ENCODE measurements at regions not wholly inside any gene's neighbourhood (a gene's known extent, or its start where the extent isn't known, plus 50 kb on each side); places are given as distances from the start of the nearest gene placed in this dataset.

GRCh38 chr2:76516861-76517573 lies 806.3 kb upstream of the GCFC2 start (continued):
- TF ChIP-seq GATA2 (CRISPR knock-in tag; IDR thresholded peaks at IDR 0.05), result no peak
- TF ChIP-seq ELF1 (IDR thresholded peaks at IDR 0.05), result no peak
- no peak for TF ChIP-seq TCF12 (IDR thresholded peaks at IDR 0.05)
- no peak for TF ChIP-seq YY1 (IDR thresholded peaks at IDR 0.05; ENCODE audit: low read depth)
- TF ChIP-seq MAX (IDR thresholded peaks at IDR 0.05; ENCODE audit: low read depth), result no peak
- TF ChIP-seq TAF1 (IDR thresholded peaks at IDR 0.05; ENCODE audit: borderline replicate concordance, low read depth, low read length), result no peak

- no peaks in the 10 kb centered on the region for H4K20me1 ChIP-seq (ENCODE audit: insufficient read depth)
- POLR2A ChIA-PET, result no interaction called here
- no peak overlapping the region for H3K9ac ChIP-seq
- no peak overlapping the region for H3K27ac ChIP-seq (ENCODE audit: low read depth in 2 of 2, low read length in 1 of 2)
- DNase-seq, result no peak
- WGBS (ENCODE audit: low lambda C conversion rate), result 25% methylated on average over 4 of the region's 4 CpGs
- H3K4me1 ChIP-seq (ENCODE audit: control insufficient read depth in 1 of 2, insufficient read depth in 2 of 2, low read depth in 1 of 2, low read length in 1 of 2), result no peaks in the 10 kb centered on the region
- H3K4me2 ChIP-seq, result no peak overlapping the region
- H3K9me3 ChIP-seq, result no peaks in the 10 kb centered on the region
- no peaks in the 10 kb centered on the region for H3K27me3 ChIP-seq (ENCODE audit: insufficient read depth)
- H2AFZ ChIP-seq (ENCODE audit: low read depth), result 0 out of 2 replicates have a peak overlapping the region, but pooled peaks have one; percentile 6
- H3K79me2 ChIP-seq (ENCODE audit: insufficient read depth), result no peaks in the 10 kb centered on the region
- H3K9me2 ChIP-seq, result no peaks in the 10 kb centered on the region
- no peaks in the 10 kb centered on the region for H3F3A ChIP-seq (replicated peaks; ENCODE audit: insufficient read depth)
- CTCF ChIA-PET, result interaction anchor here (0.7 kb wide), 1 partner anchor 21 kb away, joined by 3 read pairs; no protein-coding TSS in a partner anchor
- TF ChIP-seq USF1 (IDR thresholded peaks at IDR 0.05; ENCODE audit: borderline replicate concordance, low read depth) (no peak), TAF1 (IDR thresholded peaks at IDR 0.05; ENCODE audit: borderline replicate concordance, low read depth, low read length) (no peak), PBX3 (IDR thresholded peaks at IDR 0.05) (no peak), FOXM1 (IDR thresholded peaks at IDR 0.05; ENCODE audit: low read depth) (no peak), CHD2 (IDR thresholded peaks at IDR 0.05; ENCODE audit: low read length, partially characterized antibody) (no peak), MAX (IDR thresholded peaks at IDR 0.05; ENCODE audit: low read depth) (no peak), NRF1 (IDR thresholded peaks at IDR 0.05; ENCODE audit: low read depth, low read length) (no peak), TEAD4 (IDR thresholded peaks at IDR 0.05; ENCODE audit: borderline replicate concordance, insufficient read depth) (no peak), EZH2phosphoT487 (IDR thresholded peaks at IDR 0.05; ENCODE audit: borderline replicate concordance, low read depth) (no peak), GABPA (IDR thresholded peaks at IDR 0.05; ENCODE audit: low read depth) (no peak), TCF12 (IDR thresholded peaks at IDR 0.05) (no peak), RFX5 (IDR thresholded peaks at IDR 0.05; ENCODE audit: low read length) (no peak), RCOR1 (IDR thresholded peaks at IDR 0.05; ENCODE audit: low read length) (no peak), YY1 (IDR thresholded peaks at IDR 0.05; ENCODE audit: low read depth) (no peak), ZBTB33 (IDR thresholded peaks at IDR 0.05; ENCODE audit: borderline replicate concordance, low read depth) (no peak), JUND (IDR thresholded peaks at IDR 0.05) (no peak), RAD21 (IDR thresholded peaks at IDR 0.05; ENCODE audit: low read length) (no peak), IRF3 (IDR thresholded peaks at IDR 0.05; ENCODE audit: low read depth, low read length) (no peak), SIN3A (IDR thresholded peaks at IDR 0.05; ENCODE audit: borderline replicate concordance, low read depth, low read length) (no peak)
- TF ChIP-seq, protein P1, sequence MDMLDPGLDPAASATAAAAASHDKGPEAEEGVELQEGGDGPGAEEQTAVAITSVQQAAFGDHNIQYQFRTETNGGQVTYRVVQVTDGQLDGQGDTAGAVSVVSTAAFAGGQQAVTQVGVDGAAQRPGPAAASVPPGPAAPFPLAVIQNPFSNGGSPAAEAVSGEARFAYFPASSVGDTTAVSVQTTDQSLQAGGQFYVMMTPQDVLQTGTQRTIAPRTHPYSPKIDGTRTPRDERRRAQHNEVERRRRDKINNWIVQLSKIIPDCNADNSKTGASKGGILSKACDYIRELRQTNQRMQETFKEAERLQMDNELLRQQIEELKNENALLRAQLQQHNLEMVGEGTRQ (IDR thresholded peaks at IDR 0.05; ENCODE audit: borderline replicate concordance, low read depth, low read length), result no peak
- no peaks in the 10 kb centered on the region for H3K36me3 ChIP-seq (replicated peaks in 1 of 2; ENCODE audit: control insufficient read depth in 1 of 2, insufficient read depth in 2 of 2, low read length in 1 of 2)
- no peak overlapping the region for H3K4me3 ChIP-seq (ENCODE audit: low read depth in 2 of 2, low read length in 1 of 2)
Measured at GRCh38 chr2:76512201-76512820, 801.6 kb upstream of the GCFC2 start.
